Glutamatergic neuron (in vitro differentiated cells): ENCODE measurements at regions not wholly inside any gene's neighbourhood (a gene's known extent, or its start where the extent isn't known, plus 50 kb on each side); places are given as distances from the start of the nearest gene placed in this dataset.
"Not testable (repeated sequence)": the region's sequence is repeated elsewhere in the genome, so short reads cannot be mapped to it uniquely, and the experiment has no call there.

Source experiments
- DNase-seq: peaks from one replicate; pipeline ENCODE4 v3.0.0; 2022
- H3K27ac Mint-ChIP-seq: one replicate; pipeline ENCODE4 v1.8.0; 2020; ENCODE audit warnings: mild to moderate bottlenecking, mixed read lengths, inconsistent platforms; ENCODE audit not compliant: unreplicated experiment
- H3K27me3 Mint-ChIP-seq: one replicate; pipeline ENCODE4 v1.8.0; 2020; ENCODE audit warnings: mild to moderate bottlenecking, moderate library complexity, mixed read lengths, inconsistent platforms; ENCODE audit not compliant: unreplicated experiment
- H3K36me3 Mint-ChIP-seq: one replicate; pipeline ENCODE4 v1.8.0; 2020; ENCODE audit warnings: mild to moderate bottlenecking, mixed read lengths, inconsistent platforms; ENCODE audit not compliant: unreplicated experiment
- H3K4me1 Mint-ChIP-seq: one replicate; pipeline ENCODE4 v1.8.0; 2020; ENCODE audit warnings: mild to moderate bottlenecking, low read depth, mixed read lengths, inconsistent platforms; ENCODE audit not compliant: unreplicated experiment
- H3K4me3 Mint-ChIP-seq: one replicate; pipeline ENCODE4 v1.8.0; 2020; ENCODE audit warnings: mild to moderate bottlenecking, mixed read lengths, inconsistent platforms; ENCODE audit not compliant: unreplicated experiment
- H3K9me3 Mint-ChIP-seq: one replicate; pipeline ENCODE4 v1.8.0; 2020; ENCODE audit warnings: mild to moderate bottlenecking, moderate library complexity, mixed read lengths, inconsistent platforms; ENCODE audit not compliant: unreplicated experiment
- TF ChIP-seq, protein P1 (sequence below): fragments of 200-600 bp; sonication (generic); IDR thresholded peaks from one replicate; pipeline ENCODE4 v1.5.0; 2021; ENCODE audit not compliant: partially characterized antibody, unreplicated experiment

DNA sequence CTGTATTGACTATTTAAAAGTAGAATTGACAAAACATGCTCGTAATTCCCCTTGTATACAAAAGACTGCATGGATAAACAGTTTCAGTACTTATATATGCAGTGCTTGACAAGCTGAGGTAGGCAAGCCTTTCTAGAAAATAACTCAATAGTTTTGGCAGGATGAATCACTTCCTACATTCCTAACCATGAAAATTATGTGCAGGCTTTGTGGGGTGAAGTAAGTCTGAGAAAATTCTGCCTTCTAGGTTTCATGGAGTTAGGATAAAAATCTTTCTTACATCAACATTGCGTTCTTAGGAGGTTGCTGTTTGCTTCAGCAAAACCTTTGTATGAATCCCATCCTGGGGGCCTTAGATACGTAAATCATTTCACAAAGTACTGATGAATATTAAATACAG is 801.4 kb upstream of the EYS start:
- TF ChIP-seq, protein P1, sequence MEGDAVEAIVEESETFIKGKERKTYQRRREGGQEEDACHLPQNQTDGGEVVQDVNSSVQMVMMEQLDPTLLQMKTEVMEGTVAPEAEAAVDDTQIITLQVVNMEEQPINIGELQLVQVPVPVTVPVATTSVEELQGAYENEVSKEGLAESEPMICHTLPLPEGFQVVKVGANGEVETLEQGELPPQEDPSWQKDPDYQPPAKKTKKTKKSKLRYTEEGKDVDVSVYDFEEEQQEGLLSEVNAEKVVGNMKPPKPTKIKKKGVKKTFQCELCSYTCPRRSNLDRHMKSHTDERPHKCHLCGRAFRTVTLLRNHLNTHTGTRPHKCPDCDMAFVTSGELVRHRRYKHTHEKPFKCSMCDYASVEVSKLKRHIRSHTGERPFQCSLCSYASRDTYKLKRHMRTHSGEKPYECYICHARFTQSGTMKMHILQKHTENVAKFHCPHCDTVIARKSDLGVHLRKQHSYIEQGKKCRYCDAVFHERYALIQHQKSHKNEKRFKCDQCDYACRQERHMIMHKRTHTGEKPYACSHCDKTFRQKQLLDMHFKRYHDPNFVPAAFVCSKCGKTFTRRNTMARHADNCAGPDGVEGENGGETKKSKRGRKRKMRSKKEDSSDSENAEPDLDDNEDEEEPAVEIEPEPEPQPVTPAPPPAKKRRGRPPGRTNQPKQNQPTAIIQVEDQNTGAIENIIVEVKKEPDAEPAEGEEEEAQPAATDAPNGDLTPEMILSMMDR, result no peak
- Mint-ChIP-seq H3K4me3 (no peak overlapping the region), H3K9me3 (no peaks in the 10 kb centered on the region), H3K4me1 (no peaks in the 10 kb centered on the region), H3K27ac (no peak overlapping the region), H3K27me3 (no peaks in the 10 kb centered on the region), H3K36me3 (no peaks in the 10 kb centered on the region)
- DNase-seq, result no peak

DNA sequence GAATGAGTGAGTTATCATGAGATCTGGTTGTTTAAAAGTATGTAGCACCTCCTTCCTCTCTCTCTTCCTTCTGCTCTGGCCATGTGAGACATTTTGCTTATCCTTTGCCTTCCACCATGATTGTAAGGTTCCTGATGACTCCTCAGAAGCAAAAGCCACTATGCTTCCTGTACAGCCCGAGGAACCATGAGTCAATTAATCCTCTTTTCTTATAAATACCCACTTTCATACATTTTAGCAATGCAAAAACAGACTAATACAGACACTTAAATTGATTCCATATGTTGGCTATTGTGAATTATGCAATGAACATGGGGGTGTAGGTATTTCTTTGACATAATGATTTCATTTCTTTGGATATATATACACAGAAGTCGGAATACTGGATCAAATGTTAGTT is 792.8 kb upstream of the EYS start:
- Mint-ChIP-seq H3K4me1 (no peaks in the 10 kb centered on the region), H3K9me3 (peaks cover 2% of the 10 kb centered on the region), H3K27ac (no peak overlapping the region), H3K27me3 (peaks cover 1% of the 10 kb centered on the region), H3K36me3 (no peaks in the 10 kb centered on the region), H3K4me3 (no peak overlapping the region)
- TF ChIP-seq, protein P1, result no peak
- no peak for DNase-seq

DNA sequence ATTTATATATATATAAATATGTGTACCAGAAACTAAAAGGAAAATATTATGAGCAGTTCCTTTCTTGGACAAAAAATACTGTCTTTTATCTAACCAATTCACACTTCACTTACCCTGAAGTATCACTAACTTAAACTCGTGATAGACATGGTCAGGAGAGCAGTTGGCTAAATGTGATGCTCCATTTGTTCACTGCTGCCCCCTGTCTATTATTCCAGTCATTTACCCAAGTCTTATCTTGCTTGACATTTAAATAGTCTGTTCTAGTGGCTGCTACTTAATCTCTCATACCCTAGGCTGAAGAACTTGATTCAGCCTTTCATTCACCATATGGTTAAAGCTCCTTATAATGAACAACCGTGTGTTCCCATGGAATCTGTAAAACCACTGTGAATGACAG is 789.6 kb upstream of the EYS start:
- Mint-ChIP-seq H3K27me3 (peaks cover 1% of the 10 kb centered on the region), H3K4me1 (no peaks in the 10 kb centered on the region)
- TF ChIP-seq, protein P1, result peak; percentile 71

DNA sequence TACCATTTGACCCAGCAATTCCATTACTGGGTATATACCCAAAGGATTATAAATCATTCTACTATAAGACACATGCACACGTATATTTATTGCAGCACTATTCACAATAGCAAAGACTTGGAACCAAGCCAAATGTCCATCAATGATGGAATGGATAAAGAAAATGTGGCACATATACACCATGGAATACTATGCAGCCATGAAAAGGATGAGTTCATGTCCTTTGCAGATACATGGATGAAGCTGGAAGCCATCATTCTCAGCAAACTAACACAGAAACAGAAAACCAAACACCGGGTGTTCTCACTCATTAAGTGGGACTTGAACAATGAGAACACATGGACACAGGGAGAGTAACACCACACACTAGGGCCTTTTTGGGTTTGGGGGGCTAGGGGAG is 787.6 kb upstream of the EYS start:
- not testable (repeated sequence) for H3K4me3 Mint-ChIP-seq, H3K9me3 Mint-ChIP-seq, H3K27me3 Mint-ChIP-seq, H3K36me3 Mint-ChIP-seq, H3K4me1 Mint-ChIP-seq, H3K27ac Mint-ChIP-seq, DNase-seq

More for the DNA sequence above, 789.6 kb upstream of the EYS start:
- no peaks in the 10 kb centered on the region for H3K36me3 Mint-ChIP-seq
- no peak for DNase-seq
- peaks cover 3% of the 10 kb centered on the region for H3K9me3 Mint-ChIP-seq
- no peak overlapping the region for H3K4me3 Mint-ChIP-seq
- H3K27ac Mint-ChIP-seq, result no peak overlapping the region

DNA sequence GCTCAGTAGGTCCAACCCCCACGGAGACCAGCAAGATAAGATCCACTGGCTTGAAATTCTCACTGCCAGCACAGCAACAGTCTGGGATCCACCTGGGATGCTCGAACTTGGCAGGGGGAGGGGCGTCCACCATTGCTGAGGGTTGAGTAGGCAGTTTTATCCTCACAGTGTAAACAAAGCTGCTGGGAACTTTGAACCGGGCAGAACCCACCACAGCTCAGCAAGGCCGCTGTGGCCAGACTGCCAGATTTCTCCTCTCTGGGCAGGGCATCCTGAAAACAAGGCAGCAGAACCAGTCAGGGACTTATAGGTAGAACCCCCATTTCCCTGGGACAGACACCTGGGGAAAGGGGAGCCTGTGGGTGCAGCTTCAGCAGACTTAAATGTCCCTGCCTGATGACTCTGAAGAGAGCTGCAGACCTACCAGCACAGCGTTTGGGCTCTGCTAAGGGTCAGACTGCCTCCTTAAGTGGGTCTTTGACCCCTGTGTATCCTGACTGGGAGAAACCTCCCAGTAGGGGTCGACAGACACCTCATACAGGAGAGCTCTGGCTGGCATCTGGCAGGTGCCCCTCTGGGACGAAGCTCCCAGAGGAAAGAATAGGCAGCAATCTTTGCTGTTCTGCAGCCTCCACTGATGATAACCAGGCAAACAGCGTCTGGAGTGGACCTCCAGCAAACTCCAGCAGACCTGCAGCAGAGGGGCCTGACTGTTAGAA is 782.4 kb upstream of the EYS start:
- TF ChIP-seq, protein P1, result no peak
- no peak for DNase-seq
- H3K4me1 Mint-ChIP-seq, result no peaks in the 10 kb centered on the region
- no peak overlapping the region for H3K4me3 Mint-ChIP-seq
- no peak overlapping the region for H3K27ac Mint-ChIP-seq
- no peaks in the 10 kb centered on the region for H3K36me3 Mint-ChIP-seq
- H3K9me3 Mint-ChIP-seq, result peaks cover 3% of the 10 kb centered on the region
- no peaks in the 10 kb centered on the region for H3K27me3 Mint-ChIP-seq
